GM19395 (cell line): ENCODE measurements at regions not wholly inside any gene's neighbourhood (a gene's known extent, or its start where the extent isn't known, plus 50 kb on each side); places are given as distances from the start of the nearest gene placed in this dataset.

Experiments
- ATAC-seq: cut with Tn5 transposase; IDR thresholded peaks from one replicate; pipeline ENCODE4 v1.9.1; 2021; ENCODE audit warnings: mild to moderate bottlenecking, moderate library complexity; ENCODE audit not compliant: unreplicated experiment

- no peak for ATAC-seq
Observed at GRCh38 chr12:126055521-126055920, 990.3 kb downstream of the AACS start.

DNA sequence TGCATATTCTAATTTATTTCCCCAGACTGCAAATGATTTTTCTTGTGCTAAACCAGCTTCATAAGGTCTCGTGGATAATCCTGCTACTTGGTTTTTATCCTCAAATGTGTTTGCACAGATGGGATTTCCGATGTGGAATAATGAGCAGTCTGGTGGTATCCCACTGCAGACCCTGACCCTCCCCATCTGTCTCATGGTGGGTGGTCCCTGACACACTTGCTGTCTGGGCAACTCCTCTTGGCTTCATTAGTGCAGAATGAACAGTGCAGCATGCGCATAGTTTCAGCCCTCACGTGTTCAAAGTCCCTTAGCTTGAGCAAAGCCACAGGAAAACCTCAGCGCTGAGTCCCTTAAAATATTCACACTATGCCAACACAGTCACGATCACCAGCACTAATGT is 996.5 kb downstream of the AACS start:
- ATAC-seq, result no peak

DNA sequence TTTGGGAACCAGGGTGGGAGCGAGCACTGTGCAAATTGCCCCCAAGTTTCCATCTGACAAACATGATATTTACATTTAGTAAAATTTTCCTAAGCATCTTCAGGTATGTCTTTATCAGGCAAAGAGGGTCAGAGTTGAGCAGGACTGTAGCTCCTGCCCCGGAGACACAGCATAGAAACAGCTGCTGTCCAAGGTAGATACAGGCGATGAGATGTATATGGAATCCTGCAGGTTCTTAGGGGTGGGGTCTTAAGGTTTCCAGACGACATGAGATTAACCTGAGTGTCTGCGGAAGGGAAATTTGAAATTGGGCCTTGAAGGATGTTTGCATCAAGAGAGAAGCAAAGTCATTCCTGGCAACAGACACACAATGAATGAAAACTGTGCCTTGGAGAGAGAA is 998.8 kb downstream of the AACS start:
- ATAC-seq, result no peak

DNA sequence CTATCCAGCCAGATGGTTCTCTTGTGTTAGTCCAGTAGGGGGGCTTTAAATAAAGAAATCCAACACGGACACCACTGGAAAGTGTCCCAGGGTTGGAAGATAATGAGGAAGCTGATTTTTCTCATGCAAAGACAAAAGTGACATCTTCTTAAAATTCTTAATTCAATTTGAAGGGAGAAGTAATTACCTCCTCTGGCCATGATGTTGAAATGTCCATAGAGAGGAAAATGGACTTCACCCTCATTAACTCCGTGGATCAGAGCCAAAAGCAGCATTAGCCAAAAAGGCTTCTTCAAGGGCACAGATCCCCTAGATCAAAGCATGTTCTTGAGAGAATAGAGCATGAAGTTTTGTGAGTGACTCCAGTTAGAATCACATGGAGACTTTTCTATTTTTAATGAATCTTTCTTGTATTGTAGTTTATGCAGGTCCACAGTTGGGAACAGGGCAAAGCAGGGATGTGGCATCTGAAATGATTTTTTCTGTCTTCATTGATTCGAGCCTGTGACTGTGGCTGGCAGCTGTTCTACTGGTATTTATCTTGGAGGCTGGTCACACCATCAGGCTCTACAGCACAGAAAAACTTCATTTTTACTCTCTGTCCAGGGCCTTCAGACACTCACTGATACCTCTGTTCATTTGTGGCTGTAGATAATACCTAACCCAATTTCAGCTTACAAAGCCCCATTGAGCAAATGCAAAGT is 1002.5 kb downstream of the AACS start:
- no peak for ATAC-seq

DNA sequence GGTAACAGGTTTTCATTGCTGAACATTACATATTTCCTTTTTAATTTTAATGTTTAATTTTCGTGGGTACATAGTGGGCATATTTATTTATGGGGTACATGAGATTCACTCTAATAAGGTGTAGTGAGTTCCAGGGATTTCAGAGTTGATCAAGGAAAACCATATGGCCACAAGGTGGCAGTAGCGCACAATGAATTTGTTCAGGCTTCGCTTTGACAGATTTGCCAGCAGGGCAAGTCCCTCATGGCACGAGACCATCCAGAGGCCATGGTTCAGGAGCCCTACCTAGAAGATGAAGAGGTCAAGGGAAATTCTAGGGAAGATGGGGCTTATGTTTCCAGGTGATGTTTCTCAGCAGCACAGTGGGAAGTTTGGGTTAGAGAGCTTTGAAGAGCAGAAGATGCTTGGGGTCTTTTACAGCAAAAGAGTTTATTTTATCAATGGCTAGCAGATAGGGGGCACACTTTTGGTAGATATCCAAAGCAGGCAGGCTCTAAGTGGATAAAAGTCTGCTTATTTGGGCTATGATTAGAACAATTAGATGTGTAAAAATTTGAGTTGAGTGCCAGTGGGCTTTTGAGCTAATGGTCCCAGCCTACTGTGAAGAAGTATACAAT is 1004.4 kb downstream of the AACS start:
- peak; percentile 73 for ATAC-seq

GRCh38 chr12:126076515-126076914 is 1011.3 kb downstream of the AACS start:
- no peak for ATAC-seq

DNA sequence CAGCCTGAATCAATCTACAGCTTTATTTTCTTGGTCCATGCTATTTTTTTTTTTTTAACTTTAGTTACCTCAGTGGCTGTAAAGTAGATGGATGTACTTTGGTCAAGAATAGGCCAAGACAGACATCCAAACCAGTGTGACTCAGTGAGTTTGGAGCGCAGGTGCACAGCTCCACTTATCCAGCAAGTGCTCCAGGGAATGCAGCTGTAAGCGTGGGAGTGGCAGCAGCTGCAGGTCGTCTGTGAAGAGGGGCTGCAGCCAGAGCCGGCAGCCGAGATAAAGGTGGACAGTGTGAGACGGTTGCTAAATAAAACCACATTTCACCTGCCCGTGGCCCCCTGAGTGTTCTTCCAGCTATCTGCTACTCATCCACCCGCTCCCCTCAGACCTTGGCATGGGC is 1018.7 kb downstream of the AACS start:
- no peak for ATAC-seq

GRCh38 chr12:126084480-126084879 is 1019.2 kb downstream of the AACS start:
- no peak for ATAC-seq

DNA sequence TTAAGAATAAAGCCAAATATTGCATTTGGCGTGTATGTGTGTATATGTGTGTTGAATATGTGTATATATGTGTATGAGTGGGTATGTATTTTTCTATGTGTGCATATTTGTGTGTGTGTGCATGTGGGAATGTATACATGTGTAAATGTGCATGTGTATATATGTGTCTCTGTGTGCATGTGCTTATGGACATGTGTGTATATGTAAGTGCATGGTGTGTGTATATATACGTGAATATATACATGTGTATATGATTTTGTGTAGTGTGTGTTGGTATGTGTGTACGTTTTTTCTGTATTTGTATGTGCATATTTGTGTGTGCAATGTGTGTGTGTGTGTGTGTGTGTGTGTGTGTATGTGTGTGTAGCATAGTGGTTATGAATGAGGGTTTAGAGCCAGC is 1021.0 kb downstream of the AACS start:
- ATAC-seq, result no peak

DNA sequence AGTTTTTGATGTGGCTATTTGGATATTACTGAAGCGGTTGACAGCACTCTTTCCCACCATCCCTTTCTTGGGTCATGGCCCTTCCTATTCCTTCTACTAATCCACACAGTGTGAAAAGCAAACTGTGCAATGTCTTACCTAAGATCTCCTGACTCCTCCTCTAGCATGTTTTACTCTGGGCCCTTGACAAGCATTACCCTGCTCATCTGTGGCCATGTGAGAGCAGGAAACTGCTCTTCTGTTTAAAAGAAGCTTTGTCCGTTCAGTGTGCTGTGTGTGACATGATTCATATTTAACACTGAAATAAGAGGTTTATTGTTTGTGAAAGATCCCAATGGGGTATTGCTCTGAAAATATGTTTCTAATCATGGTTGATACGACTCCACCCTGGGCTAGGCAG is 1022.5 kb downstream of the AACS start:
- no peak for ATAC-seq

GRCh38 chr12:126093908-126094307 is 1028.7 kb downstream of the AACS start:
- ATAC-seq, result no peak

DNA sequence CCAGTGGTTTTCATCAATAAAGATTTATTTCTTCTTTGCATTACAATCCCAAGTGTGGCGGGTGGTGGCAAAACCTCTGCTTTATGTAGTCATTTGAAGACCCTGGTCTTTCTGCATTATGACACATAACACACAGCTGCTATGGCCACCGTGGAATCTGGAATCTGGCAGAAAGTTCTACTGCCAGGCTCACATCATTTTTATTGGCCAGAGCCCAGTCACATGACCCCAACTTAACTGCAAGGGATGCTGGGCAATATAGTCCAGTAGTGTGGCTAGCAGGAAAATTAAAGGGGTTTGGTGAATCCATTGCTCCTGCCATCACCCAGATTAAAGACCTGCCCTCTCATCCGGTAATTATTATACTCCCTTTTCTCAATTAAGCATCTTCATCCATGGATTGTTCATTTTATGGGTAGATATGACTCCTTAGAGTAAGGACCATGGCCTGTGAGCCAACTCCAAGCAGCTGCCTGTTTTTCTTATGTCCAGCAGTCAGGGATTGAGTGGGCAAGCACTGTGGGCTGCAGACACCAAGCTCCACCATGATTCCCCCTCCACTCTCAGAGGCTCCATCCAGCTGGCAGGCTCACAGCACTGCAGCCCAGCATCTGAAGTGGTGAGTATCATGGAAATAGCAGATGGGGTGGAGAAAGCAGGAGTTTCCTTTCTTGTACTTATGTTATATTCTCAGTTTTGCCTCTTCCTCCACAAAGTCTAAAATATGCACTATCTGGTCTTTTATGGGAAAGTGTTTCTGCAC is 1030.7 kb downstream of the AACS start:
- no peak for ATAC-seq

GRCh38 chr12:126106706-126107105 is 1041.5 kb downstream of the AACS start:
- no peak for ATAC-seq

DNA sequence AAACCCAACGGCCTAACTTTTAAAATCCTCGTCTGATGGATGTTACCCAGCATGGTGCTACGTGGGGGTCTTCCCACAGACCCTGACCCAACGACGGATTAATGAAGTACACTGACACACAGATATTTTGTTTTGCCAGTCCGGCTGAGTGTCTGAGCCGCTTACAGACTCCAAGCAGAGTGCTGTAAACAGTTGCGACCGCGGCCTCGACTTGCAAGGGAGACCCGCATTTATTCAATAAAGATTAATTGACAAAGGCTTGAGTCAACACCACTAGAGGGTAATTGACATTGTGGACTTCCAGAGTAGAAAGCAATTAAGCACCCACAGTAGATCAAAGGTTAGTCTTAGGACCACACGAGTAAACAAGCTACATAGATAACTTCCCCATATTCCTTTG is 1042.4 kb downstream of the AACS start:
- ATAC-seq, result no peak

DNA sequence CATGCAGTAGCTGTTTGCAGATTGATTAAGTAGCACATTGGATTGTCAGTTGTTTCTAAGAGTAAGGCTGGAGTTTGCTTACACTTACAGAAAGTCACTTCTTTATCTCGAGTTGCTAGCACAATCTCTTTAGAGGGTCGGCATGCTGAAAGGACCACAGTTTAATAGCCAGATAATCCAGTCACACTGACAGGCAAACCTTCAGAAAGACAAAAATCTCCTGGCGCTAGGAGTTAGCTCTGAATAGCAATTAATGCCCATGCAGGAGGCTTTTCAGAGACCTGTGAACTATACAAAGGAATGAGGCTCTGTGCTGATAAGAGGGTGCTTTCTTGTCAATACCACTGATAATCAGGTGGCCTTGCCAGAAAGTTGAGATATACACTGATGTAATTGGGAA is 1043.0 kb downstream of the AACS start:
- no peak for ATAC-seq

DNA sequence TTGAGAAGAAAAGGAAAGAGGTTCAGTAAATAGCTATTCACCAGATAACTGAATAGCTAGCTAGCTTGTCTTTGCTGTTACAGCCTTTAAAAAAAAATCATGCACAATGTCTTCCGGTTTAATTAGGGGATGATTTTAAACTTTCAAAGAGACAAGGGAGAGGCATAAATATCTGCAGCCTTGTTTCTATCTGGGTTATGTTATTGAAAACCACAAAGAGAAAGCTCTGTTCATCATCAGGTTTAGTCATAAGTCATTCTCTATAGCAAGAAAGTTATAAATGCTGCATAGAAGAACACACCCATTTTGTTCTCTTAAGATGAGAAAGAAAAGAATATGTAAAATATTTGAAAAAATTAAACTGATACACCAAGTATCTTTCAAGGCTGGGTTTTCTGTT is 1046.9 kb downstream of the AACS start:
- ATAC-seq, result no peak

DNA sequence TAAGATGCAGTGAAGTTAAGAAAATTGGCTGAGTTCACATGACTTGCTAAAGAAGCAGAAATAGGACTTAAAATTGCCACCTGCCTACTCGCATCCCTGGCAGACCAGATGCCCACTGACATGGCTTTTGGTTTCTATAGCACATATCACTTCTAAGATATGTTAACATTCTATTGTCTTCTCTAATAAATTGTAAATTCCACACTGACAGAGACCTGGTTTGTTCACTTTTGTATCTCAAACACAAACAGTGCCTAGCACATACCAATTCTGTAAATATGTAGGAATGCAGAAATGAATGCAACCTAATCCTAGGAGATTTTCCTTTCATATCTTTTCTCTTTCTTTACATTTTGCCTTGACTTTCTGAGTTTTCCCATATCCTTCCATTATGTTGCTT is 1047.6 kb downstream of the AACS start:
- no peak for ATAC-seq

- no peak for ATAC-seq
Observed at GRCh38 chr12:126114441-126114840, 1049.2 kb downstream of the AACS start.

DNA sequence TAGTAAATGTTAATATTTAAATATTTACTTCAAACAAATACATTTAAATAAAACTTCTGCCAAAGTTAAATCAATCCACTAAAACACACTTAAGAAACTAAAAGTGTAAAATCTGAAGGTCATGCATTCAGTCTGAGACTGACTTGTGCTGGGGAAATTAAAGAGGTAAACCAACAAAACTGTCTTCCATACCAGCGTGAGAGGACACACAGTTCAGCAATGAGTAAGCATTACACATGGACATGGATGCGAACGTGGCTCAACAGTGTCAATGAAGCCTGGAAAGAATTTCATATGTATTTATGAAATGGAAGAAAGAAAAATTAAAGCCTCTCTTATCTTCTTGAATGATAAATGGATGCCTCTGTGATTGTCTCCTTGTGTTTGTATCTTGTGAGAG is 1052.3 kb downstream of the AACS start:
- ATAC-seq, result no peak

- no peak for ATAC-seq
Observed at GRCh38 chr12:126139355-126139754, 1074.1 kb downstream of the AACS start.

DNA sequence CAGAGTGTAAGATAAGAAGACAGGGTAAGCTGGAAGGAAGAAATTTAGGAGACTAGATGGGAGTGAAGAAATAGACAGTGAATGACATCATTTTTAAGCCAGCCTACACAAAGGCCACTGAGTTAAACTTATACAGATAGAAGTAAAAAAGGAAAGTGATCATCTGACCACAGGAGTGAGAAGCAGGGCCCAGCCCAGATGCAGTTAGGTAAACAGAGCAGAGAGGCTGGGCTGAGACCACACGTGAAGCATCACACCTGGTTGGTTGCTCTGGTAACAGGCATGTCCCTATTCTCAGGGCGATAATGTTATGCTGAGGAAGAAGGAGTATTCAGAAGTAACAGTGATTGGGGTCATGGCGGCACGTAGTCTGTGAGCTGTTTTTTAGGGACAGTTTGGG is 1079.4 kb downstream of the AACS start:
- ATAC-seq, result no peak

DNA sequence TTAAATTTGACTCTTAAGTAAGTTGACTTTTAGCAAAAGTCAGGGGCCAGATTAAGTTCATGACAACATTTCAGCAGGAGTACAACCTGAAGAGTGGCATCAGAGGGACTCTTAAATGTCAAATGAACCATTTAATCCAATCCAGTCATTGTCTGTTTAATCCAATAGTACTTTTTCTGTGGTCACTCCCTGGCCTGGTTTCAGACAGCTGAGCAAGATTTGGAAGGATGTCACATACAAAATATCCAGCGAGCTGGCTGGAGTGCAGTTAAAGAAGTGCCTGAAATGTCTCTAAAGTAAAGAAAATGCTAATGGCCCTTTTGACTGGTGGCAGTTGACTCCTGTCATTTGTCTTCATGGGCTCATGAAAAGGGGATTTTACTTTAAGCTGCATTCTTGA is 1082.1 kb downstream of the AACS start:
- ATAC-seq, result no peak
